IgD-negative memory B cell (primary cell): ENCODE measurements at regions not wholly inside any gene's neighbourhood (a gene's known extent, or its start where the extent isn't known, plus 50 kb on each side); places are given as distances from the start of the nearest gene placed in this dataset.

Experiments
- H3K27ac Mint-ChIP-seq, 3 donors: one replicate each; pipeline ENCODE4 v1.8.0; 2020 to 2022; ENCODE audit warnings: mild to moderate bottlenecking in 3 of 3, mixed read lengths in 3 of 3, moderate library complexity in 1 of 3
- H3K27me3 Mint-ChIP-seq: one replicate; pipeline ENCODE4 v1.8.0; 2021; ENCODE audit warnings: mixed read lengths
- H3K36me3 Mint-ChIP-seq: one replicate; pipeline ENCODE4 v1.8.0; 2020; ENCODE audit warnings: mild to moderate bottlenecking, mixed read lengths
- H3K4me1 Mint-ChIP-seq, 3 donors: one replicate each; pipeline ENCODE4 v1.8.0; 2020 to 2022; ENCODE audit warnings: mixed read lengths in 3 of 3, mild to moderate bottlenecking in 1 of 3
- H3K4me3 Mint-ChIP-seq, 4 donors: one replicate each; pipeline ENCODE4 v1.8.0; 2020 to 2022; ENCODE audit warnings: mild to moderate bottlenecking in 4 of 4, mixed read lengths in 4 of 4, moderate library complexity in 3 of 4
- H3K9me3 Mint-ChIP-seq, 3 donors: one replicate each; pipeline ENCODE4 v1.8.0; 2020 to 2021; ENCODE audit warnings: mixed read lengths in 3 of 3, mild to moderate bottlenecking in 1 of 3

GRCh38 chrX:110421500-110422455 lies 63.1 kb downstream of the RTL9 start:
- H3K36me3 Mint-ChIP-seq = no peaks in the 10 kb centered on the region
- H3K4me1 Mint-ChIP-seq = peaks cover 0 to 1% (median 0%) of the 10 kb centered on the region in 3 donors
- no peaks in the 10 kb centered on the region for H3K9me3 Mint-ChIP-seq
- no peak overlapping the region for H3K4me3 Mint-ChIP-seq
- peaks cover 5% of the 10 kb centered on the region for H3K27me3 Mint-ChIP-seq
- no peak overlapping the region for H3K27ac Mint-ChIP-seq

DNA sequence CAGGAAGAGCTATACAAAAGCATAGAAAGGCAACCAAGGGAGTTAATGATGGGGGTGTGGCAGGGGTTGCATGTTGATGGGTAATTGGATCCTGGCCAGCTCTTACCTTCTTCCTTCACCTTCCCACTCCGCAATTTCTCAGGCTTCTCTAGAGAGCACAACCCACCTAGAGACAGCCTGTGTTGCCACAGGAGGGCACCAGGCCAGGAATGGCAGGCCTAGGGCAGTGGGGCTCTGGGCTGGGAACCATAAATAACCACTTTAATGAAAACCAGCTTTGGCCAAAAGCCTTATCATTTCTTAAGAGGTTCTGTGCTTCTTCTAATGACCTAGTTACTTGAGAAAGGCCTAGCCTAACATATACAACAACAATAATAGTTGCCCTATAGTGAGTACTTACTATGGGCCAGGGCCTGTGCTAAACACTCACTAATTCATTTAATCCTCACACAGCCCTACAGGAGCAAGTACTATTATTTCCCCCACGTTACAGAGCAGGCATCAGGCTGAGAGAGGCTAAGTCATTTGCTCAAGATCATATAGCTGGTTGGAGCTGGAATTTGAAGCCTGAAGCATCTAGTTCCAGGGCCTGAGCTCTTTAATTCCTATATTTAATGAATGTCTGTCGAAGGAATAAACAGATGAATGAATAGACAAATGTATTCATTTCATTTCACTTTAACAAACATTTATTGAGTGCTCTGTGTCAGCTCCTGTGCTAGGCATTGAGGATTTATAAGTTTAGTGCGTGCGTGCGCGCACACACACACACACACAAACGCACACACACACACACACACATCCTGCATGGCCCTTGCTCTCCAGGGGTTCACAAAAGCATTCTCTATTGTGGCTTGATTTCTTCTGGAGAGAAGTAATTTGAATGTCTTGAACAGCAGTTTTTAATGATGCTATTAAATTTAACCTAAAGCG lies 66.8 kb downstream of the RTL9 start:
- Mint-ChIP-seq H3K36me3 (no peaks in the 10 kb centered on the region), H3K4me3 (no peak overlapping the region), H3K27me3 (peaks cover 2% of the 10 kb centered on the region), H3K4me1 (peaks cover 0 to 1% (median 0%) of the 10 kb centered on the region in 3 donors), H3K27ac (no peak overlapping the region), H3K9me3 (no peaks in the 10 kb centered on the region)

- Mint-ChIP-seq H3K4me1 (peaks cover 0 to 1% (median 0%) of the 10 kb centered on the region in 3 donors), H3K27ac (no peak overlapping the region), H3K9me3 (no peaks in the 10 kb centered on the region), H3K36me3 (no peaks in the 10 kb centered on the region), H3K27me3 (peaks cover 2% of the 10 kb centered on the region), H3K4me3 (no peak overlapping the region)
These were observed 67.5 kb downstream of the RTL9 start for GRCh38 chrX:110426155-110426504.

GRCh38 chrX:110427076-110427475 lies 68.4 kb downstream of the RTL9 start:
- Mint-ChIP-seq H3K4me3 (no peak overlapping the region), H3K27ac (no peak overlapping the region), H3K9me3 (no peaks in the 10 kb centered on the region), H3K4me1 (peaks cover 0 to 1% (median 0%) of the 10 kb centered on the region in 3 donors), H3K27me3 (peaks cover 4% of the 10 kb centered on the region), H3K36me3 (no peaks in the 10 kb centered on the region)

- Mint-ChIP-seq H3K27me3 (peaks cover 6% of the 10 kb centered on the region), H3K9me3 (no peaks in the 10 kb centered on the region)
These were observed 69.5 kb downstream of the RTL9 start for GRCh38 chrX:110428144-110428543.

DNA sequence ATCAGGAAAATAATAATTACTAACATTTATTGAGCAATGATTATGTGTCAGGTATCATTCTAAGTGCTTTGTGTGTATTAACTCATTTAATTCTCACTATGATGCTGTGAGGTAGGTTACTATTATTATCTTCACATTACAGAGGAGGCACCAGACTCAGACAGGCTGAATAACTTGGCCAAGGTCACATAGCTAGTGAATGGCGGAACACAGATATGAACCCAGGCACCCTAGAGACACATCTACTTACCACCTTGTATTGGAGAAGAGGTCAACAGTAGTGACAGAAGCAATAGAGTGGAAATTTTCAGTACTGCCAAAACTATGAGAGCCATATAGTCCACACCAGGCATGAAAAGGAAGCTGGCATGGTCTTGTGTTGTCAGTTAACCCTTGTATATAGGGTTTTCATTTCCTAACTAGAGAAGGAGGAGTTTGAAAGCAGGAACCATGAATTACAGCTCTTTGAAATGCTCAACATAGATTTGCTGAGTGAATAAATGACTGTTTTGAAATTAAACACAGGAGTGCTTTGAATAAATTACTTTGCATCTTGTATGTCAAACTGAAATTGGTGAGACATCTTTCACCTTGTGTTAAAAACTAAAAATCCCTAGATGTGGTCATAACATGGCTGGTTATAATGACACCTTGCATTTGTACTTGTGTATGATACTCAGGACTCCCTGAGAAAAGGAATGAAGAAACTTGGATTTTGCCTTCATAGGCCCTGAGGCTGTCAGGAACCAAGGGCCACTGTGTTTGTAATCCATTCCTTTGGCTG lies 71.8 kb downstream of the RTL9 start:
- H3K4me1 Mint-ChIP-seq = no peaks in the 10 kb centered on the region
- no peaks in the 10 kb centered on the region for H3K36me3 Mint-ChIP-seq
- H3K27me3 Mint-ChIP-seq = peaks cover 6% of the 10 kb centered on the region

More at GRCh38 chrX:110428144-110428543, 69.5 kb downstream of the RTL9 start:
- Mint-ChIP-seq H3K36me3 (no peaks in the 10 kb centered on the region), H3K27ac (no peak overlapping the region), H3K4me1 (peaks cover 0 to under 1% (median 0%) of the 10 kb centered on the region in 3 donors), H3K4me3 (no peak overlapping the region)

DNA sequence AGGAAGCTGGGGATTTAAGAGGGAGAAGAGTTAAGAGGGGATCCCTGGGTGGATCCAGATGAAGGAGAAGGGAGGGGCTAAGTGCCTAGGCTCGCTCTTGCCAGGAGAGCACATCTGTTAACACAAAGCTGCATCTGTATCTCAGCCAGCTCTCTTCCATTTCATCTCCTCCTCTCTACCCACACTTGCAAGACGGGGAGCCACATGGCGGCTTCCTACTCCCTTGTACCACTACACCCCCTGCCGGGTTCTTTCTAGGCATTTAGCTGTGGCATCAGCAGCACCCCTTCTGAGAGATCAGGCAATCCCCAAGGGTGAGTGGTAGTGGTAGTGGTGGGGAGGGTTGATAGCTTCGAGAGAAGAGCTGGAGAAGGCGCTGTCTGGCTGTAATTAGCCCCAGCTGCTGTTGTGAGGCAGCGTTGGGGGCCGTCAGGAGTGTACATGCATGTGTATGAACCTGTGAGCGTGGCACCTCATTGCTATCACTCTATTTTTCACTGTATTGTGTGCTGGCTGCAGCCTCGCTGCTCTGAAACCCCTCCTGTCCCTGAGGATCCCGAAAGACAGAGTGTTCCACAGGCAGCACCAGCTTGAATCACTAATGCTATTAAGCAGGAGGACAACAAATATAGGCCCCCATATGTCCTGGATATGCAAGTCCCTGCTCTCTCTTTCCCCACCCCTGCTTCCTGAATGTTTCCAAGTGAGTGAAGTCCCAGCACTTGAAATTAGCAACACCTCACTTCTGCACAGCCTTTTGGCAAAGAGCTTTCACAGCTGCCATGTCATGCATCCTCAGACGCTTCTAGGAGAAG lies 73.7 kb downstream of the RTL9 start:
- H3K9me3 Mint-ChIP-seq = no peaks in the 10 kb centered on the region
- H3K27me3 Mint-ChIP-seq = peaks cover 10% of the 10 kb centered on the region
- no peaks in the 10 kb centered on the region for H3K36me3 Mint-ChIP-seq
- no peak overlapping the region for H3K4me3 Mint-ChIP-seq
- H3K4me1 Mint-ChIP-seq = no peaks in the 10 kb centered on the region
- no peak overlapping the region for H3K27ac Mint-ChIP-seq

More for the DNA sequence above, 71.8 kb downstream of the RTL9 start:
- Mint-ChIP-seq H3K4me3 (no peak overlapping the region), H3K27ac (no peak overlapping the region), H3K9me3 (no peaks in the 10 kb centered on the region)

DNA sequence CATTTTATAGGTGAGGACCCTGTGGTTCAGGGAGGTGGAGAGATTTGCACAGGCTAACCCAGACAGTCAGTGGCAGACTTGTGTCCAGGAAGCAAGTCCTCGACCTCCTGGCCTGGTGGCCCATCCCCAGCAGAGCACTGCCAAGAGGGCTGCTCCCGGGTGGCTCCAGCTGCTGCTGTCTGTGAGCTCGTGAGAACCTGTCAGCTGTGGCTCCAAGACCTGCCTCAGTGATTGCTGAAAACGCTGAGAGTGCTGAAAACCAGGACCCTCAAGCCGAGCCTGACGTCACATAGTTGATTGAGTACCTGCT lies 74.2 kb downstream of the RTL9 start:
- Mint-ChIP-seq H3K27me3 (peaks cover 10% of the 10 kb centered on the region), H3K27ac (no peak overlapping the region), H3K9me3 (no peaks in the 10 kb centered on the region), H3K36me3 (no peaks in the 10 kb centered on the region), H3K4me3 (no peak overlapping the region), H3K4me1 (no peaks in the 10 kb centered on the region)

DNA sequence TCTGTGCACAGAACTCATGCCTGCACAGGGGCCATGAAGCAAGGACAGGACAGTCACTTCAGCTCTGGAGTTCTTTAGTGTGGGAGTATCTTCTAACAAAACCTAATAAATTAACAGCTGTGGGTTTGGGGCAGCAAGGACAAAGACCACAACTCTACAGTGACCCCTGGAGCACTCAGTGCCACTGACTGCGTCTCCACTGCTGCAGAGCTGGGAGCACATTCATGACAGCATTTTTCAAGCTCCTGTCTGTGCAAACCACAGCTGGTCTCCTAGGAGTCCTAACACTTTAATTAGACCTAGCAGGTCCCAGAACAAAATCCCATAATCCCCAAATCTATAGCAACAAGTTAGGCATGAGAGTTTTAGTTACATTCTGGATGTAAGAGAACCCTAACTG lies 76.5 kb downstream of the RTL9 start:
- no peak overlapping the region for H3K4me3 Mint-ChIP-seq
- H3K27me3 Mint-ChIP-seq = peaks cover 16% of the 10 kb centered on the region
- H3K4me1 Mint-ChIP-seq = no peaks in the 10 kb centered on the region
- H3K27ac Mint-ChIP-seq = no peak overlapping the region
- no peaks in the 10 kb centered on the region for H3K36me3 Mint-ChIP-seq
- H3K9me3 Mint-ChIP-seq = no peaks in the 10 kb centered on the region

GRCh38 chrX:110436523-110436922 lies 77.9 kb downstream of the RTL9 start:
- no peak overlapping the region for H3K27ac Mint-ChIP-seq
- peaks cover 17% of the 10 kb centered on the region for H3K27me3 Mint-ChIP-seq
- no peaks in the 10 kb centered on the region for H3K4me1 Mint-ChIP-seq
- no peak overlapping the region for H3K4me3 Mint-ChIP-seq
- H3K9me3 Mint-ChIP-seq = no peaks in the 10 kb centered on the region
- H3K36me3 Mint-ChIP-seq = no peaks in the 10 kb centered on the region

- H3K27me3 Mint-ChIP-seq = peaks cover 17% of the 10 kb centered on the region
- H3K36me3 Mint-ChIP-seq = no peaks in the 10 kb centered on the region
- no peaks in the 10 kb centered on the region for H3K4me1 Mint-ChIP-seq
- H3K9me3 Mint-ChIP-seq = no peaks in the 10 kb centered on the region
- H3K4me3 Mint-ChIP-seq = no peak overlapping the region
- H3K27ac Mint-ChIP-seq = no peak overlapping the region
These were observed 79.0 kb downstream of the RTL9 start for GRCh38 chrX:110437686-110438085.

DNA sequence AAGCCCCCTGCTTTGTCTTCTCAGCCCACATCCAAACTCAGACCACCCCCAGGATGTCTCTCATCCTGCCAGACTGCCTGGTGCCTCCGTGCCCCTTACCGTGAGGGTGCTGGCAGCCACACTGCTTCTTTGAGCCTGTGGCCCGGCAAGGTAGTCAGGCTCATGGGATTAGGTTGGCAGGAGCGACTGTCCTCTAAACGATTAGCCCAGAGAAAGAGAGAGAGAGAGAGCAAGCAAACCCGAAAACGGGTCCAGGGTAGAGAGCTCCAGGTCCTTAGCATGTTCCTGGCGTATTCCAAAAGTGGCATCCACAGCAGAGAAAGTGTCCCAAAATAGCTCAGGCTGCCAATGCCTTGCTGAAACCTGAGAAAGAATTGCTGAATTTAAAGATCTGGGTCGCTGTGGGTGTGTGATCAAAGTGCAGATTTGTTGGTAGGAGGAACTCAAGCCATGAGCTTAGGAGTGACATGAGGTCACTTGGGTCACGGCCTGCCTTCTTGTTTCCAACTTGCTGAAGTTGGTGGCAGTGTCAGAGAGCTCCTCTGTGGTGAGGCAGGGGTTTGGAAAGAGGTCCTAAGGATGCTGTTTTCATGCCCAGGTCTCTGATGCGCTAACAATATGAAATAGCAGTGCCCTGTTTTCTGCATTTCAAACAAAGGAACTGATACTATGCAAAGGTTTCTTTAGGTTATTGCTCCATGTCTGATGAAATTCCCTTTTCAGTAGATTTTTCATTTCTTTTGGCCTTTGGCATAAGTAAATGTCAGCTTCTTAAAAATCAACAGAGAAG lies 81.6 kb downstream of the RTL9 start:
- Mint-ChIP-seq H3K36me3 (no peaks in the 10 kb centered on the region), H3K4me3 (no peak overlapping the region), H3K27ac (no peak overlapping the region), H3K4me1 (no peaks in the 10 kb centered on the region), H3K9me3 (no peaks in the 10 kb centered on the region), H3K27me3 (peaks cover 18% of the 10 kb centered on the region)

GRCh38 chrX:110442635-110443034 lies 84.0 kb downstream of the RTL9 start:
- Mint-ChIP-seq H3K4me3 (no peak overlapping the region), H3K9me3 (no peaks in the 10 kb centered on the region), H3K36me3 (no peaks in the 10 kb centered on the region), H3K27me3 (peaks cover 13% of the 10 kb centered on the region), H3K4me1 (no peaks in the 10 kb centered on the region), H3K27ac (no peak overlapping the region)
